ENCODE measurements at regions not wholly inside any gene's neighbourhood (a gene's known extent, or its start where the extent isn't known, plus 50 kb on each side); places are given as distances from the start of the nearest gene placed in this dataset.

- no peak for TF ChIP-seq CTCF (IDR thresholded peaks at IDR 0.05)
- DNase-seq (ENCODE audit: low spot score): no peak
- no peak for ATAC-seq (ENCODE audit: low FRiP score)
Measured at GRCh38 chr6:142696123-142697000, 248.6 kb downstream of the HIVEP2 start.

DNA sequence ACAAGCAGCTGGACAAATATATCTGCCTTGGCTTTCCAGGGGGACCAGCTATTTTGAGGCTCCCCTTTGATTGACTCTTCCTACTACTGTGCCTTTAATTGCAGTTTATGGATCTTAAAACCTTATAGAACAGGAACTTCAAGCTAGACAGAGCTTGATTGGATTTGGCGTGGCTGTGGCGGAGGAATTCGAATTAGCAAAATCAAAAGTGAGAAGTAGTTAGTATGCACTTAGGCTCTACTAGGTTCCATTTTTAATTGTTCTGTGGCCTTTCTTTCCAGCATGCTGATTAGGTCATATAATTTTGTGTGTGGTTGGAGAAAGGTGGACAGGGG is 248.0 kb downstream of the HIVEP2 start:
- ATAC-seq (ENCODE audit: low FRiP score) (no peak), DNase-seq (ENCODE audit: low spot score) (no peak)
- no peak for TF ChIP-seq CTCF (IDR thresholded peaks at IDR 0.05)

- no peak for DNase-seq (ENCODE audit: low spot score)
- no peak for TF ChIP-seq CTCF (IDR thresholded peaks at IDR 0.05)
- ATAC-seq (ENCODE audit: low FRiP score): no peak
Measured at GRCh38 chr6:142697922-142698321, 247.1 kb downstream of the HIVEP2 start.

DNA sequence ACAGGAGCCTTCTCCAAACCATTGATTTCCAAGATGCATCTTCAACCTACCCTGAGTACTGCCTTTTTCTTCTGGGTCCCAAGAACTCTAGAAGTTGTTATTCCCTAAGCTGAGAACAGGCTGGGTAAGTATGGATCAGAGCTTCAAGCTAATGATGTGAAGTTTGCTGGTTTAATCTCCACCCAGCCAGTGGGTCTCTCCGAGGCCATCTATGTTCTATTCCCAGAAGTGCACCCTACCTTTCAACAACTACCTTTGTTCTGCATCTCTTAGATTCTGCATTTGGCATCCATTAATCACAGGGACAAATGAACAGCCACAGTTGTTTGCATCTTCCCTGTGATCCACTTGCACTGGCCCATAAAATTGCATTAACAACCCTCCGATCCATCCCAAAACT is 246.2 kb downstream of the HIVEP2 start:
- DNase-seq (ENCODE audit: low spot score) (no peak), ATAC-seq (ENCODE audit: low FRiP score) (no peak)
- no peak for TF ChIP-seq CTCF (IDR thresholded peaks at IDR 0.05)

GRCh38 chr6:142699391-142699790 is 245.6 kb downstream of the HIVEP2 start:
- DNase-seq (ENCODE audit: low spot score) (no peak), ATAC-seq (ENCODE audit: low FRiP score) (no peak)
- no peak for TF ChIP-seq CTCF (IDR thresholded peaks at IDR 0.05)

DNA sequence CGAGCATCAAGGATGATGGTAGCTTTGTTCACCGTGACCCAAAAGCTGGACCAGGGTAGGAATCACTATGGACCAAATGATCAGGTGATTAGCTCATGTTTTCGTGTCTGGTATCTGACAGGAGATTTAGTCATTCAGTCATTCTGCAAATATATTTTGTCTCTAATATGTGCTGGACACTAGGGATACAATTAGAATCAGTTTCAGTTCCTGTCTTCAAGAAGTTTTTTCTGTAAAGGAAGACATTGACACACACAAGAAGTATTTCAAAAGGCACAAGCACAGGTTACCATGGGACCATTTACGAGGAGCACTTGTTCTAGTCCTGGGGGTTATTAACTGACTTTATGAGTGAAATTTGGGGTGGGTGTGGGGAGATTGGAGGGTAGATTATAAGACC is 244.9 kb downstream of the HIVEP2 start:
- no peak for TF ChIP-seq CTCF (IDR thresholded peaks at IDR 0.05)
- DNase-seq (ENCODE audit: low spot score) (no peak), ATAC-seq (ENCODE audit: low FRiP score) (no peak)

- DNase-seq (ENCODE audit: low spot score) (no peak), ATAC-seq (ENCODE audit: low FRiP score) (no peak)
- no peak for TF ChIP-seq CTCF (IDR thresholded peaks at IDR 0.05)
Measured at GRCh38 chr6:142700671-142701312, 244.2 kb downstream of the HIVEP2 start.

Measured in omental fat pad (tissue), 3 donors.